ENCODE measurements at regions not wholly inside any gene's neighbourhood (a gene's known extent, or its start where the extent isn't known, plus 50 kb on each side); places are given as distances from the start of the nearest gene placed in this dataset.
"Not testable (repeated sequence)": the region's sequence is repeated elsewhere in the genome, so short reads cannot be mapped to it uniquely, and the experiment has no call there.

DNA sequence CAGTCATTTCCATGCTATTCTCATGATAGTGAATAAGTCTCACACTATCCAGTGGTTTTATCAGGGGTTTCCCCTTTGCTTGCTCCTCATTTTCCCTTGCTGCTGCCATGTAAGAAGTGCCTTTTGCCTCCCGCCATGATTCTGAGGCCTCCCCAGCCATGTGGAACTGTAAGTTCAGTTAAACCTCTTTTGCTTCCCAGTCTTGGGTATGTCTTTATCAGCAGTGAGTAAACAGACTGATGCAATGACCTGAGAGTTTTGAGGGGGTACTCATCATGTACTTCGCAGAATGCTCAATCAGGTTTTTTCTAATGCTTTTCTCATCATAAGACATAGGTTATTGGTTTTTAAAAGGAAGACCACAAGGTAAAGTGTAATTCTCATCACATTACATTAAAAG is 949.4 kb upstream of the ADAMTS5 start:
- 83 to 84% (median 84%) methylated on average over 2 of the region's 2 CpGs for WGBS, 3 donors

DNA sequence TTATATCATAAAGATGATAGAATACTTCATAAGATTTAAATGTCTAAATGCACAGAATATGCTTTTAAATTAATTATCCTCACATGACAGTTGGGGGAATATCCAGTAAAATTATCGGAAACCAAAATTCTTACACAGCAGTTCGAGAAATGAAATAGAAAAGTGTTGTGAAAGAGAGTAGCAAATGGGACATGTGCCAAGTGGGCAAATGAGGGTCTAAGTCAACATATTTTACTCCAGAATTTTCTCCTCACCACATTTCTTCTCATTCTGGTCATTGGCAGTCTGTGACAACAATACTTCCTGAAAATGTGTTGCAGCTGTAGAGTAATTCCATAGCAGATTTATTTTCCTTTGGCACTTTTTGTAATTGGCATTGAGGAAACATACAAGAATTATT is 945.2 kb upstream of the ADAMTS5 start:
- peak; percentile 15 for FAIRE-seq
- not testable (repeated sequence) for H3K4me1 ChIP-seq (ENCODE audit: control insufficient read depth in 3 of 3, insufficient read depth in 2 of 3, low read depth in 1 of 3, low read length in 2 of 3); H3K9me3 ChIP-seq (ENCODE audit: control insufficient read depth in 2 of 2, insufficient read depth in 1 of 2, low read depth in 1 of 2, low read length in 1 of 2); H3K36me3 ChIP-seq (ENCODE audit: control insufficient read depth in 3 of 3, insufficient read depth in 2 of 3, low read depth in 1 of 3, low read length in 3 of 3); DNase-seq; H3K27ac ChIP-seq (ENCODE audit: low read depth in 1 of 3, low read length in 2 of 3); H3K4me3 ChIP-seq (ENCODE audit: low read depth in 1 of 3, low read length in 3 of 3); H3K27me3 ChIP-seq (ENCODE audit: control insufficient read depth in 3 of 3, insufficient read depth in 3 of 3, low read length in 3 of 3)
- WGBS, 3 donors: 62 to 86% (median 78%) methylated on average over 2 of the region's 2 CpGs

More for the DNA sequence above, 949.4 kb upstream of the ADAMTS5 start:
- not testable (repeated sequence) for H3K4me1 ChIP-seq (ENCODE audit: control insufficient read depth in 3 of 3, insufficient read depth in 2 of 3, low read depth in 1 of 3, low read length in 2 of 3); FAIRE-seq; H3K9me3 ChIP-seq (ENCODE audit: control insufficient read depth in 2 of 2, insufficient read depth in 1 of 2, low read depth in 1 of 2, low read length in 1 of 2); H3K27me3 ChIP-seq (ENCODE audit: control insufficient read depth in 3 of 3, insufficient read depth in 3 of 3, low read length in 3 of 3); H3K27ac ChIP-seq (ENCODE audit: low read depth in 1 of 3, low read length in 2 of 3); DNase-seq; H3K4me3 ChIP-seq (ENCODE audit: low read depth in 1 of 3, low read length in 3 of 3); H3K36me3 ChIP-seq (ENCODE audit: control insufficient read depth in 3 of 3, insufficient read depth in 2 of 3, low read depth in 1 of 3, low read length in 3 of 3)

DNA sequence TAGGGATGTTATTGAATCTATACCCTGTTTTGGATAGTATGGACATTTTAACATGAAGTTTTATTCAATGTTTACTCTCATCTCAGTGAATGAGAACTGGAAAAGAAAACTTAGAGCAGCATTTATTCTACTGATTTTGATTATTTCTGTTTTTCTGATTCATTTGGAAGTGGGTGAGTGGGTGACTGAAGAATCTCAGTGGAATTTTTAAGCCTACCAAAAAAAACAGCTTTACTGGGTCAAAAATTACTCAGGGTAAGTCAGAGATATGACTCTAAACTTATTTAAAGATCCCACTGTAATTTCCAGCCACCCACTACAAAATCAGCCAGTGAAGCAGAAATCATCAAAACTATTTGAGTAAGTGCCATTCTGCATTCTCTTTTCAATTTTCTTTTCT is 942.6 kb upstream of the ADAMTS5 start:
- not testable (repeated sequence) for H3K27me3 ChIP-seq (ENCODE audit: control insufficient read depth in 3 of 3, insufficient read depth in 3 of 3, low read length in 3 of 3); H3K9me3 ChIP-seq (ENCODE audit: control insufficient read depth in 2 of 2, insufficient read depth in 1 of 2, low read depth in 1 of 2, low read length in 1 of 2); H3K4me3 ChIP-seq (ENCODE audit: low read depth in 1 of 3, low read length in 3 of 3); H3K27ac ChIP-seq (ENCODE audit: low read depth in 1 of 3, low read length in 2 of 3); H3K36me3 ChIP-seq (ENCODE audit: control insufficient read depth in 3 of 3, insufficient read depth in 2 of 3, low read depth in 1 of 3, low read length in 3 of 3); H3K4me1 ChIP-seq (ENCODE audit: control insufficient read depth in 3 of 3, insufficient read depth in 2 of 3, low read depth in 1 of 3, low read length in 2 of 3); DNase-seq
- peak; percentile 96 for FAIRE-seq

DNA sequence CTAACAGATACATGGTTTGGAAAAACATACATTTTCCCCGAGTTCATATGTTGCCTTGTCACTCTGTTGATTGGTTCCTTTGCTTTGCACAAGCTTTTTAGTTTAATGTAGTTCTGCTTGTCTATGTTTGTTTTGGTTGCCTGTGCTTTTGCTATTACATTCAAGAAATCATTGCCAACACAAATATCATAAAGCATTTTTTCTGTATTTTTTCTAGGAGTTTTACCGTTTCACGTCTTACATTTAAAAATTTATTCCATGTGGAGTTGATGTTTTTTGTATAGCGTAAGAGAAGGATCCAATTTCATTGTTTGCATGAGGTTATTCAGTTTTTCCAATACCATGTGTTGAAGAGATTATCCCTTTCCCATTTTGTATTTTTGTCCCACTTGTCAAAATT is 941.9 kb upstream of the ADAMTS5 start:
- H3K27me3 ChIP-seq (ENCODE audit: control insufficient read depth in 3 of 3, insufficient read depth in 3 of 3, low read length in 3 of 3); FAIRE-seq; H3K4me1 ChIP-seq (ENCODE audit: control insufficient read depth in 3 of 3, insufficient read depth in 2 of 3, low read depth in 1 of 3, low read length in 2 of 3); H3K4me3 ChIP-seq (ENCODE audit: low read depth in 1 of 3, low read length in 3 of 3); DNase-seq; H3K36me3 ChIP-seq (ENCODE audit: control insufficient read depth in 3 of 3, insufficient read depth in 2 of 3, low read depth in 1 of 3, low read length in 3 of 3); H3K9me3 ChIP-seq (ENCODE audit: control insufficient read depth in 2 of 2, insufficient read depth in 1 of 2, low read depth in 1 of 2, low read length in 1 of 2); H3K27ac ChIP-seq (ENCODE audit: low read depth in 1 of 3, low read length in 2 of 3): not testable (repeated sequence)
- WGBS, 3 donors: 83 to 93% (median 90%) methylated on average over 4 of the region's 4 CpGs

DNA sequence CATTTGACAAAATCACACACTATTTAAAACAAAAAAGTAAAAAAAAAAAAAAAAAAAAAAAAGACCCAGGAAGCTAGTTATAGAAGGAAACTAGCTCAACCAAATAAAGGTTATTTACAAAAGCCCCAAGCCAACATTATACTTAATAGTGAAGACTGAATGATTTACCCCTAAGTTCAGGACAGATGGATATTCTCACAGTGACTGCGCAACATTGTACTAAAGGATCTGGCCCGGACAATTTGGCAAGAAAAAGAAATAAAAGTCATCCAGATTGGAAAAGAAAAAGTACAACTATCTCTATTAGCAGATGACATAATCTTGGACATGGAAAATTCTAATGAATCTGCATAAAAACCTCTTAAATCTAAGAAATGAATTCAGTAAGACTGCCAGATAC is 936.0 kb upstream of the ADAMTS5 start:
- not testable (repeated sequence) for DNase-seq; H3K27ac ChIP-seq (ENCODE audit: low read depth in 1 of 3, low read length in 2 of 3); H3K4me3 ChIP-seq (ENCODE audit: low read depth in 1 of 3, low read length in 3 of 3); H3K4me1 ChIP-seq (ENCODE audit: control insufficient read depth in 3 of 3, insufficient read depth in 2 of 3, low read depth in 1 of 3, low read length in 2 of 3); H3K9me3 ChIP-seq (ENCODE audit: control insufficient read depth in 2 of 2, insufficient read depth in 1 of 2, low read depth in 1 of 2, low read length in 1 of 2); H3K27me3 ChIP-seq (ENCODE audit: control insufficient read depth in 3 of 3, insufficient read depth in 3 of 3, low read length in 3 of 3); H3K36me3 ChIP-seq (ENCODE audit: control insufficient read depth in 3 of 3, insufficient read depth in 2 of 3, low read depth in 1 of 3, low read length in 3 of 3)
- FAIRE-seq: peak; percentile 98
- WGBS, 3 donors: 69 to 91% (median 87%) methylated on average over 2 of the region's 2 CpGs

DNA sequence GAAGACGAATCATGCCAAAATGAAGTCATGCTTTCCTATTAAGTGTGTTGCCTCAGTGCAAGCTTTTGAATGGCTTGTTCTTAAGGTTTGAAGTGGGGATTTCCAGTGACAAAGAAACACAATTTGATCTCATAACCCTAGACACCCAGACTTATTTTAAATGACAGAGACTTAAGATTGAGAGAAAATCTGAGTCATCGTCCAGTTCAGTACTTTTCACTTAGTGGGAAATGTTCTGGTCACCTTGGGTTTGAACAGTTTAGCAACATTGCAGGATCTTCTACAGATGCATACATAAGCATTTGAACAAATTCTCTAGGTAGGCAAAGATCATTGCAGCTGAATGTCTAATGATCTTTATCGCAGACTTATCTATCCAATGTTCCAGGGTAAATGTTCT is 926.7 kb upstream of the ADAMTS5 start:
- H3K4me1 ChIP-seq (ENCODE audit: control insufficient read depth in 3 of 3, insufficient read depth in 2 of 3, low read depth in 1 of 3, low read length in 2 of 3); H3K9me3 ChIP-seq (ENCODE audit: control insufficient read depth in 2 of 2, insufficient read depth in 1 of 2, low read depth in 1 of 2, low read length in 1 of 2); DNase-seq; FAIRE-seq; H3K36me3 ChIP-seq (ENCODE audit: control insufficient read depth in 3 of 3, insufficient read depth in 2 of 3, low read depth in 1 of 3, low read length in 3 of 3); H3K27ac ChIP-seq (ENCODE audit: low read depth in 1 of 3, low read length in 2 of 3); H3K27me3 ChIP-seq (ENCODE audit: control insufficient read depth in 3 of 3, insufficient read depth in 3 of 3, low read length in 3 of 3); H3K4me3 ChIP-seq (ENCODE audit: low read depth in 1 of 3, low read length in 3 of 3): not testable (repeated sequence)
- WGBS, 3 donors: 90 to 94% (median 93%) methylated on average over 2 of the region's 3 CpGs

DNA sequence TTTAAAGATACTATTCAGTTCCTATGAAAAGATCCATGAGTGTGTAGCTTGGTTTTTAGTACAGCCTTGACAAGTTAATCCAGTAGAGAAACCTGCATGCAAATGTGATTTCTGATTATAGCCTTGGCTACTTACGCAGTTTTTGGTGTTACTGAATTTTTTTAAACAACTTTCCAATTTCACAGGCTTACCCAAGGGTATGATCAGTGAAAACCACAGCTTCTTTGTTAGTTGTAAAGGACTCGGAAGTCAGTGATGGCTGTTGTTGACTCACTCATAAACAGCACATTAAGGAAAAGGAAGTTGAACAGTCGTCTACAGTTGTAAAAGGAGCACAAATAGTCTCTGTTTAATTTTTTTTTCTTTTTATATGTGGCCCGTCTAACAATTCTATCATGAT is 924.6 kb upstream of the ADAMTS5 start:
- not testable (repeated sequence) for H3K4me1 ChIP-seq (ENCODE audit: control insufficient read depth in 3 of 3, insufficient read depth in 2 of 3, low read depth in 1 of 3, low read length in 2 of 3); FAIRE-seq; H3K27ac ChIP-seq (ENCODE audit: low read depth in 1 of 3, low read length in 2 of 3); H3K9me3 ChIP-seq (ENCODE audit: control insufficient read depth in 2 of 2, insufficient read depth in 1 of 2, low read depth in 1 of 2, low read length in 1 of 2); H3K27me3 ChIP-seq (ENCODE audit: control insufficient read depth in 3 of 3, insufficient read depth in 3 of 3, low read length in 3 of 3); DNase-seq; H3K36me3 ChIP-seq (ENCODE audit: control insufficient read depth in 3 of 3, insufficient read depth in 2 of 3, low read depth in 1 of 3, low read length in 3 of 3); H3K4me3 ChIP-seq (ENCODE audit: low read depth in 1 of 3, low read length in 3 of 3)
- WGBS, 3 donors: 46 to 58% (median 49%) methylated on average over 4 of the region's 4 CpGs

DNA sequence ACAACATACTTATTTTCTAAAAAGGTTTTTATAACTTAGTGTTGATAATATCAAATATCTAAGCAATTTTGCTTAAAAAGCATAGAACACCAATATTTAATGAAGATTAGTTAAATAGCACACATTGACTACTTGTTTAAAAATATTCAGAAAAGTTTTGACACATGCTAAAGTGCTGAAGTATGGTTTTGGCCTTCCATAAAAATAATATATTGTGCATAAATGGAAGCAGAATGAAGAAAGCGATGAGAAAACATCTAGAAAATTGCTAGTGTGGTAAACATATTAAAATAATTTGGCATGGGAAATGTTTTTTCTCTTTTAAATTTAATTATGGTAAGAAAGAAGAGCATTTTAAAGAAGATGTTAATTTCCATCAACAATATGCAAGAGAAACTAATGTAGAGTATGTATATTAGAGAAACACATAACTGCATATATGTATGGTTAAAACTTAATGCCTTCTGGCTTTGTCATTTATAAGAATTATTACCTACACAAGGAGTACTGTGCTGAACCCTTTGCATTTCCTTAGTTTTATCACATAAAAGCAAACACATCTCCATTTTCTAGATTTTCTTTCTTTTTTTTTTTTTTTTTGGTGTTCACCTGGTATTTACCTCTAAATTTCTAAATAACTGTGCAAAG is 921.0 kb upstream of the ADAMTS5 start:
- peak; percentile 30 for FAIRE-seq
- not testable (repeated sequence) for H3K36me3 ChIP-seq (ENCODE audit: control insufficient read depth in 3 of 3, insufficient read depth in 2 of 3, low read depth in 1 of 3, low read length in 3 of 3); H3K4me3 ChIP-seq (ENCODE audit: low read depth in 1 of 3, low read length in 3 of 3); DNase-seq; H3K4me1 ChIP-seq (ENCODE audit: control insufficient read depth in 3 of 3, insufficient read depth in 2 of 3, low read depth in 1 of 3, low read length in 2 of 3); H3K9me3 ChIP-seq (ENCODE audit: control insufficient read depth in 2 of 2, insufficient read depth in 1 of 2, low read depth in 1 of 2, low read length in 1 of 2); H3K27me3 ChIP-seq (ENCODE audit: control insufficient read depth in 3 of 3, insufficient read depth in 3 of 3, low read length in 3 of 3); H3K27ac ChIP-seq (ENCODE audit: low read depth in 1 of 3, low read length in 2 of 3)
- 74 to 90% (median 89%) methylated on average over 1 of the region's 1 CpG for WGBS, 3 donors

DNA sequence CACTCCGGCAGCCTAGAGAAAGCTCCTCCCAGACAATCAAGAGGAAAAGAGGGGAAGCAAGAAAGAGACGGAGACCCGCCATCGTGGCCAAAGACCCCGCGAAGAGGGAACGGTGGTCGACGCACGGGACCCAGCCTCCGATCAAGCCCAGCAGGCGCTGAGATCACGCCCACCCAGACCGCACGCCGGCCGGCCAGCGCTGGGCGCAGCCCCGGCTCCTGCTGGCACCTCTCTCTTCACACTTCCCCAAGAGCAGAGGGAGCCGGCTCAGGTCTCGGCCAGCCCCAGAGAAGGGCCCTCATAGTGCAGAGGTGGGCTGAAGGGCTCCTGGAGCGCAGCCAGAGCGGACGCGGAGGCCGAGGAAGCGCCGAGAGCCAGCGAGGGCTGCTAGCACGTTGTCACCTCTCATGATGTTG is 918.4 kb upstream of the ADAMTS5 start:
- no peaks in the 10 kb centered on the region for H3K4me1 ChIP-seq (ENCODE audit: control insufficient read depth in 3 of 3, insufficient read depth in 2 of 3, low read depth in 1 of 3, low read length in 2 of 3)
- no peaks in the 10 kb centered on the region for H3K36me3 ChIP-seq (ENCODE audit: control insufficient read depth in 3 of 3, insufficient read depth in 2 of 3, low read depth in 1 of 3, low read length in 3 of 3)
- 95 to 97% (median 96%) methylated on average over 31 of the region's 31 CpGs for WGBS, 3 donors
- H3K4me3 ChIP-seq (ENCODE audit: low read depth in 1 of 3, low read length in 3 of 3): no peak overlapping the region
- no peaks in the 10 kb centered on the region for H3K9me3 ChIP-seq (ENCODE audit: control insufficient read depth in 2 of 2, insufficient read depth in 1 of 2, low read depth in 1 of 2, low read length in 1 of 2)
- DNase-seq (no peak), FAIRE-seq (no peak)
- no peaks in the 10 kb centered on the region for H3K27me3 ChIP-seq (ENCODE audit: control insufficient read depth in 3 of 3, insufficient read depth in 3 of 3, low read length in 3 of 3)
- H3K27ac ChIP-seq (ENCODE audit: low read depth in 1 of 3, low read length in 2 of 3): no peak overlapping the region
